Muscle of leg (tissue), 3 donors: ENCODE measurements at regions not wholly inside any gene's neighbourhood (a gene's known extent, or its start where the extent isn't known, plus 50 kb on each side); places are given as distances from the start of the nearest gene placed in this dataset.

ENCODE experiments used
- DNase-seq: peaks from one replicate; pipeline ENCODE4 v3.0.0; 2013
- H3K27ac ChIP-seq: one replicate; pipeline ENCODE4 v1.5.1; 2013; ENCODE audit warnings: mild to moderate bottlenecking, low read length, control low read depth
- H3K27me3 ChIP-seq: one replicate; pipeline ENCODE4 v1.6.1; 2013; ENCODE audit warnings: low read length; ENCODE audit not compliant: control insufficient read depth, insufficient read depth
- H3K36me3 ChIP-seq: one replicate; pipeline ENCODE4 v1.6.1; 2013; ENCODE audit warnings: low read length; ENCODE audit not compliant: control insufficient read depth, insufficient read depth
- H3K4me1 ChIP-seq: one replicate; pipeline ENCODE4 v1.6.1; 2013; ENCODE audit warnings: low read length; ENCODE audit not compliant: control insufficient read depth, insufficient read depth
- H3K4me3 ChIP-seq: one replicate; pipeline ENCODE4 v1.5.1; 2013; ENCODE audit warnings: low read length, control low read depth
- H3K9me3 ChIP-seq: replicated peaks from 2 replicates; pipeline ENCODE4 v1.6.1; 2013; ENCODE audit warnings: low read depth, low read length; ENCODE audit not compliant: control insufficient read depth
- WGBS: methylation state at CpG from one replicate; pipeline ENCODE4 v1.1.5; 2013; ENCODE audit warnings: missing lambda C conversion rate; ENCODE audit not compliant: insufficient coverage; 5-methylcytosine and 5-hydroxymethylcytosine counted together

DNA sequence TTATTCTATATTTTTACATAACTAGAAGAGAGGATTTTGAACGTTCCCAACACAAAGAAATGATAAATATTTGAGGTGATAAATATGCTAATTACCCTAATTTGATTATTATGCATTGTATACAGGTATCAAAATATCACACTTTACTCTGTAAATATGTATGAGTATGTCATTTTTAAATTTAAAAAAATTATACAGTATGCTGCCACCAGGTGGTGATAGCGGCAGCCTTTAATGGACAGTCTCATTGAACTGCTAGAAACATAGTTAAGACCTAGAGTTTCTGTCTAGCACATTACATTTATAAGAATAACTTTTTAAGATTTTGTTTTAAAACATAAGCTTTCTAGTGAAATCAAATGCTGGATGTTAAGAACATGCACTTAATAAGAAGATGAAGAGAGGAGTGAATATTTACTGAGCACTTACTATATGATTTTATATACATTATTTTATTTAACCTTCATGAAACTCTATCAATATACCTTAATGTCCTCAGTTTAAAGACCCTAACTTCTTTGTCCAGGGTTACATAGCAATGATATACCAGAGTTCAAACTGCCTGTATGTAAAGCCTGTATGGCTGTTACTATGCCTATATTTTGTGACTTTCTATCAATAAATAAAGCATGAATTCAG, 207.1 kb downstream of the NUF2 start:
- WGBS, result no CpG with 5 or more reads among the region's 2 CpGs
- DNase-seq, result peak; percentile 10

GRCh38 chr1:163531345-163531744, 209.6 kb downstream of the NUF2 start:
- H3K36me3 ChIP-seq, result no peaks in the 10 kb centered on the region
- WGBS, result 40% methylated on average over 1 of the region's 2 CpGs
- no peaks in the 10 kb centered on the region for H3K9me3 ChIP-seq
- H3K27ac ChIP-seq, result no peak overlapping the region
- no peak overlapping the region for H3K4me3 ChIP-seq
- no peaks in the 10 kb centered on the region for H3K27me3 ChIP-seq
- no peak for DNase-seq
- no peaks in the 10 kb centered on the region for H3K4me1 ChIP-seq

More for the DNA sequence above, 207.1 kb downstream of the NUF2 start:
- Histone ChIP-seq H3K4me3 (no peak overlapping the region), H3K36me3 (no peaks in the 10 kb centered on the region), H3K27ac (no peak overlapping the region), H3K4me1 (no peaks in the 10 kb centered on the region), H3K9me3 (no peaks in the 10 kb centered on the region), H3K27me3 (no peaks in the 10 kb centered on the region)

GRCh38 chr1:163535401-163535800, 213.6 kb downstream of the NUF2 start:
- no peaks in the 10 kb centered on the region for H3K27me3 ChIP-seq
- H3K4me3 ChIP-seq, result no peak overlapping the region
- H3K27ac ChIP-seq, result no peak overlapping the region
- H3K9me3 ChIP-seq, result no peaks in the 10 kb centered on the region
- DNase-seq, result no peak
- no peaks in the 10 kb centered on the region for H3K36me3 ChIP-seq
- no peaks in the 10 kb centered on the region for H3K4me1 ChIP-seq
- 71% methylated on average over 2 of the region's 5 CpGs for WGBS

GRCh38 chr1:163535807-163536206, 214.1 kb downstream of the NUF2 start:
- Histone ChIP-seq H3K36me3 (no peaks in the 10 kb centered on the region), H3K4me3 (no peak overlapping the region), H3K9me3 (no peaks in the 10 kb centered on the region), H3K27me3 (no peaks in the 10 kb centered on the region), H3K4me1 (no peaks in the 10 kb centered on the region), H3K27ac (no peak overlapping the region)
- no CpG with 5 or more reads among the region's 3 CpGs for WGBS
- peak; percentile 35 for DNase-seq

DNA sequence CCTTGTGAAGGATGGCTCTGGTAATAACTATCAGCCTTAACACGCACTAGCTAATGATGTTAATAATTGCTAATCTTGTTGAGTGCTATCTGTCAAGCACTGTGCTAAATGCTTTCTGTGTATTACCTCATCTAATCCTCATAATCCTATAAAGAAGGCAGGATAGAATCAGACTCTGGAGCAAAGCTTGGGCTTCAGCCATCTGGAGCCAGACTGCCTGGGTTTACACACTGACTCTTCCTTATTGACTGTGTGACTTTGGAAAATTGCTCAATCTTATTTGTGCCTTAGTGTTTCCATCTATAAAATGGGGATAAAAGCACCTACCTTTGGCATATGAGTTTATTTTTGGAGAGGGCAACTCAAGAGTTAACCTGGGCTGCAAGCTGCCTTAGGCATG, 216.1 kb downstream of the NUF2 start:
- no CpG with 5 or more reads among the region's 1 CpG for WGBS
- H3K27me3 ChIP-seq, result no peaks in the 10 kb centered on the region
- no peak for DNase-seq
- no peak overlapping the region for H3K27ac ChIP-seq
- H3K36me3 ChIP-seq, result no peaks in the 10 kb centered on the region
- H3K4me3 ChIP-seq, result no peak overlapping the region
- H3K4me1 ChIP-seq, result no peaks in the 10 kb centered on the region
- no peaks in the 10 kb centered on the region for H3K9me3 ChIP-seq

- no peaks in the 10 kb centered on the region for H3K36me3 ChIP-seq
- H3K4me3 ChIP-seq, result no peak overlapping the region
- no peaks in the 10 kb centered on the region for H3K27me3 ChIP-seq
- no peak overlapping the region for H3K27ac ChIP-seq
- DNase-seq, result no peak
- no peaks in the 10 kb centered on the region for H3K4me1 ChIP-seq
- WGBS, result 20% methylated on average over 4 of the region's 4 CpGs
- no peaks in the 10 kb centered on the region for H3K9me3 ChIP-seq
Observed at GRCh38 chr1:163538667-163539066, 216.9 kb downstream of the NUF2 start.

DNA sequence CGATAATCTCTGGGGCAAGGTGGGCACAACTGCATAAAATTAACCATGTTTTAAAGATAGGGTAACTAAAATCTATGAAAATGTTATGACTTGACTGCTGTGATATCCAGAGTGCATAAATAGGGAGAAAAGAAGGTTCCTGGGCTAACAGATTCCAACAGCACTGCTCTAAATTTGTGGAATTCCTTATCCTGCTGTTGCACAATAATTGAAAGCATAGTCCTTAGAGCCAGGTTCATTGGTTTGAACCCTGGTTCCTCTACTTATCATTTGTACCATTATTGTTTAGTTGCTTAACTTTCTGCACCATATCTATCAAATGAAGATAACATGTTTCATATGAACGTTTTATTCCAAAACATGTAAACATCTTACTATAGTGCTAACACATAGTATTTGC, 219.0 kb downstream of the NUF2 start:
- Histone ChIP-seq H3K36me3 (no peaks in the 10 kb centered on the region), H3K27me3 (no peaks in the 10 kb centered on the region)
- no CpG with 5 or more reads among the region's 2 CpGs for WGBS

GRCh38 chr1:163544441-163544840, 222.7 kb downstream of the NUF2 start:
- Histone ChIP-seq H3K27ac (no peak overlapping the region), H3K27me3 (no peaks in the 10 kb centered on the region), H3K36me3 (no peaks in the 10 kb centered on the region), H3K4me1 (no peaks in the 10 kb centered on the region), H3K9me3 (no peaks in the 10 kb centered on the region), H3K4me3 (no peak overlapping the region)
- no CpG with 5 or more reads among the region's 3 CpGs for WGBS
- DNase-seq, result no peak

More for the DNA sequence above, 219.0 kb downstream of the NUF2 start:
- no peaks in the 10 kb centered on the region for H3K4me1 ChIP-seq
- no peak for DNase-seq
- no peaks in the 10 kb centered on the region for H3K9me3 ChIP-seq
- H3K27ac ChIP-seq, result no peak overlapping the region
- H3K4me3 ChIP-seq, result no peak overlapping the region

DNA sequence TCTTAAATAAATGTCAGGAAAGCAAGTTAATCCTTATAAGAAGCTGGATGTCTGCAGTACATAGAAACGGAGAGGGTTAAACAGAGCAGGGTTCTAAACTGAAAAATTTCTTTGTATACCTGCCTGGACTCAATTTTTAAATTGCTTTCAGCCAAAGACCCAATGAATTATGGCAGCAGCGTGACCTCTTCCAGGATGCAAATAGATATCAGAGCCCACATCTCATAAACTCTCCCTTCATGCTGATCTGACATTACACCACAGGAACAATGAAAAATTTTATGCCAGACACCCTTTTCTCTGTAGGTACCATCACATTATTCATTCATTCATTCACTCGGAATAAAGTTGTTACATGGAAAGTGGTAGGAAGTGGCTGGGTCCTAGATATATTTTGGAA, 236.4 kb downstream of the NUF2 start:
- no peak overlapping the region for H3K27ac ChIP-seq
- H3K27me3 ChIP-seq, result no peaks in the 10 kb centered on the region
- no peaks in the 10 kb centered on the region for H3K9me3 ChIP-seq
- no peak for DNase-seq
- no peak overlapping the region for H3K4me3 ChIP-seq
- no peaks in the 10 kb centered on the region for H3K36me3 ChIP-seq
- 63% methylated on average over 1 of the region's 3 CpGs for WGBS
- H3K4me1 ChIP-seq, result no peaks in the 10 kb centered on the region

- DNase-seq, result peak; percentile 29
- Histone ChIP-seq H3K9me3 (no peaks in the 10 kb centered on the region), H3K4me3 (no peak overlapping the region), H3K4me1 (no peaks in the 10 kb centered on the region), H3K27ac (no peak overlapping the region), H3K36me3 (no peaks in the 10 kb centered on the region), H3K27me3 (no peaks in the 10 kb centered on the region)
- 50% methylated on average over 2 of the region's 3 CpGs for WGBS
Observed at GRCh38 chr1:163561580-163562295, 240.0 kb downstream of the NUF2 start.
